ENCODE measurements at regions not wholly inside any gene's neighbourhood (a gene's known extent, or its start where the extent isn't known, plus 50 kb on each side); places are given as distances from the start of the nearest gene placed in this dataset.

GRCh38 chr3:17808994-17809393 lies 66.6 kb upstream of the TBC1D5 start:
- TF ChIP-seq CTCF (IDR thresholded peaks at IDR 0.05) (no peak), POLR2AphosphoS5 (IDR thresholded peaks at IDR 0.05) (no peak), POLR2A (IDR thresholded peaks at IDR 0.05) (no peak)
